GM12891 (cell line): ENCODE measurements at regions not wholly inside any gene's neighbourhood (a gene's known extent, or its start where the extent isn't known, plus 50 kb on each side); places are given as distances from the start of the nearest gene placed in this dataset.

ENCODE experiments used
- DNase-seq: peaks from one replicate; pipeline ENCODE4 v3.0.0; 2011; ENCODE audit warnings: low spot score; ENCODE audit not compliant: insufficient read length
- FAIRE-seq: peaks from 2 replicates; lab custom pipeline; 2011; peaks lifted over from hg19 to GRCh38; lab: Jason Lieb, UNC
- PAX5 ChIP-seq: IDR thresholded peaks from 2 replicates; pipeline ENCODE4 v1.6.1; 2011; ENCODE audit warnings: low read length, moderate library complexity, mild to moderate bottlenecking; ENCODE audit not compliant: insufficient read depth, severe bottlenecking
- POLR2A ChIP-seq: IDR thresholded peaks from 2 replicates; pipeline ENCODE4 v1.6.1; 2011; ENCODE audit warnings: low read depth, low read length, control low read depth
- POLR2AphosphoS5 ChIP-seq: IDR thresholded peaks from 2 replicates; pipeline ENCODE4 v1.6.1; 2011; ENCODE audit warnings: low read depth, low read length, control low read depth
- POU2F2 ChIP-seq: IDR thresholded peaks from 2 replicates; pipeline ENCODE4 v1.6.1; 2011; ENCODE audit warnings: low read depth, mild to moderate bottlenecking, control low read depth, low read length, moderate library complexity
- SPI1 ChIP-seq: IDR thresholded peaks from 2 replicates; pipeline ENCODE4 v1.6.1; 2011; ENCODE audit warnings: low read depth, low read length, control low read depth
- TAF1 ChIP-seq: IDR thresholded peaks from 2 replicates; pipeline ENCODE4 v1.6.1; 2011; ENCODE audit warnings: low read depth, low read length, control low read depth

DNA sequence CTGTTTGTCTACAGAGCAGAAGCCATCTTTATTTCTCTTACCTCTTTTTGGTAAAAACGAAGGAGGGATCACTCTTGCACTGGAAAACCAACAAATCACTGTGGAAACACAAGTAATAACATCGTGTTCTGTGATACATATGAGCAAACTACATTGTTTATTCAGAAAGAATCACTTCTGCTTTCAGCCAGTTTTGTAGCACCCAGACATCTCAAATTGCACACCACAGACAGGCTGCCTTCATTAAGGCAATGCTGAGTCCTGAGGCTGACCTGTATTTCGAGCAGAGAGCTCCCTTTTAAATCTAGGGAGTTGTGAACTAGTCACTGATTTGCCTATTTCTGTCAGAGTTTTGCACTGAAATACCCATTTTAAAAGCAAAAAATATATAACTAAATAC, 1003.2 kb upstream of the FAM98A start:
- FAIRE-seq (no peak), DNase-seq (no peak)
- peak; percentile 50; the same call in 1 of the 2 replicates for TF ChIP-seq SPI1
- TF ChIP-seq POLR2AphosphoS5 = no peak

GRCh38 chr2:34601561-34601960, 1002.5 kb upstream of the FAM98A start:
- TF ChIP-seq POLR2A (no peak), TAF1 (no peak), SPI1 (no peak), POLR2AphosphoS5 (no peak), PAX5 (no peak), POU2F2 (no peak)
- DNase-seq (no peak), FAIRE-seq (no peak)

GRCh38 chr2:34578641-34579040, 979.5 kb upstream of the FAM98A start:
- DNase-seq (no peak), FAIRE-seq (no peak)
- TF ChIP-seq POLR2AphosphoS5 (no peak), POLR2A (no peak), POU2F2 (no peak), TAF1 (no peak), SPI1 (no peak), PAX5 (no peak)

GRCh38 chr2:34570266-34570872, 971.3 kb upstream of the FAM98A start:
- FAIRE-seq = no peak
- no peak for DNase-seq
- no peak for TF ChIP-seq TAF1
- TF ChIP-seq POLR2A = no peak
- TF ChIP-seq SPI1 = no peak
- TF ChIP-seq POLR2AphosphoS5 = no peak
- no peak for TF ChIP-seq POU2F2
- TF ChIP-seq PAX5 = no peak

- DNase-seq (no peak), FAIRE-seq (no peak)
- TF ChIP-seq POU2F2 (no peak), TAF1 (no peak), POLR2AphosphoS5 (no peak), POLR2A (no peak), PAX5 (no peak), SPI1 (no peak)
These were observed 968.0 kb upstream of the FAM98A start for GRCh38 chr2:34567128-34567527.

DNA sequence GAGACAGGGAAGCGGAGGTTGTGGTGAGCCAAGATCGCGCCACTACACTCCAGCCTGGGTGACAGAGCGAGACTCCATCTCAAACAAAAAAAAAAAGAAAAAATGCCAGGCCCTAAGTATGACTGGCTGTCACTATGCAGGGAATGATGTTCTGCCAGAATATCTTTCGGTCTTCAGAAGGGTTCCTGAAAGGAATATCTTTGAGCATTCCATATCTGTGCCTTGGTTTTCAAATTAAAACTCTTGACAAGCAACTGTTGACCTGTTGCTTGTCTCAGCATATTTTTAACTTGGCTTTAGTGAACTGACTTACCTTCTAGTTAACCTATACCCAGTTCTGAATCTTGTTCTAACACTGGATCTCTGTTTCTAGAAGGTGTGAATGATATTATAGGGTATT, 953.2 kb upstream of the FAM98A start:
- FAIRE-seq = no peak
- no peak for DNase-seq
- TF ChIP-seq POLR2AphosphoS5 (no peak), POU2F2 (no peak), PAX5 (no peak), TAF1 (no peak), SPI1 (no peak)

DNA sequence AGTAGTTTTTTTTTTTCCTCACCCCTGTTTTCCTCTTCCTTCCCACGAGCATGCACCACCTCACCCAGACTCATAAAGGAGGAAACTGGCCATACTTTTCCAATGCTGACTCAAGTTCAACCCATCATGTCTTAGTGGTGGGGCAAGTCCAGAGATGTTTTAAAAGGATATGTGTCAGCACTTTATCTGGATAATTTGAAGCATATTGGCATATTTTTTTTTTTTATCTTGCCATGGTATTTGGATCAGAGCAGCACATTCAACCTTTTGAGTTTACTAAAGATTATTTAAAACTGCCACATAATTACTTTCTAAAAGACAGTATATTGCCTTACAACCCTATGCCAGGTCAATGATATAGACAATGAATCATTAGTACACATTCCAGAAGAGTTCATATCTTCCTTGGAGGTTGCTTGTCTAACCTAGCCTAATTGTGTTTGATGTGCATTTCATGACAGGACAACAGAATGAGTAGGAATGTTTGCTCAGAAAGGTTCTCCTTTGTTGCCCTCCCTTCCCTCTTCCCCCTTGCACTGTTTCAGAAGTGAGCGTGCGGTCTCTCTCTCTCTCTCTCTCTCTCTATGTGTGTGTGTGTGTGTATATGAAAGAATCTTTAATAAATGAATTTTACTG, 950.7 kb upstream of the FAM98A start:
- no peak for FAIRE-seq

DNA sequence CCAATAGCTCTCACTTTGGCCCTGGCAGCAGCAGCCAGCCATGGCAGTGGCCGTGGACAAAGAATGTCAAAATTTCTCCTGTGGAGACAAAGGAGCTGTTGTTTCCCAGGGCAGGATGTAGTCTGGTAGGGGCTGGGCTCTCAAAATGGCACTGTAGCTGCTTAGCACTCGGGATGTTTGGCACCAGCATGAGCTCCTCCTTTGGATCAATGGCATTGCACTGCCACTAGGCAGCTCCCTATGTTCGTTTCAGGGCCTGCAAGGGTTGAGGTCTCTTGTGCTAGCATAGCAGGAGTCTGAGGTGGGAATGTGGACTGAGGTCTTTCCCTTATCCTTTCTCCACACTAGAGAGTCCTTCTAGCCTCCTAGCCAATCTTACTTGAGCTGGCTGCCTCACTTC, 948.8 kb upstream of the FAM98A start:
- DNase-seq (no peak), FAIRE-seq (no peak)
- TF ChIP-seq TAF1 = no peak
- TF ChIP-seq POU2F2 = no peak
- TF ChIP-seq PAX5 = no peak
- TF ChIP-seq SPI1 = no peak
- no peak for TF ChIP-seq POLR2A

More for the DNA sequence above, 950.7 kb upstream of the FAM98A start:
- TF ChIP-seq TAF1 (no peak), POU2F2 (no peak), POLR2AphosphoS5 (no peak), SPI1 (no peak)
- no peak for DNase-seq

GRCh38 chr2:34547340-34547739, 948.2 kb upstream of the FAM98A start:
- FAIRE-seq (no peak), DNase-seq (no peak)
- no peak for TF ChIP-seq POLR2AphosphoS5
- no peak for TF ChIP-seq PAX5
- no peak for TF ChIP-seq POLR2A
- no peak for TF ChIP-seq SPI1
- no peak for TF ChIP-seq POU2F2
- TF ChIP-seq TAF1 = no peak

DNA sequence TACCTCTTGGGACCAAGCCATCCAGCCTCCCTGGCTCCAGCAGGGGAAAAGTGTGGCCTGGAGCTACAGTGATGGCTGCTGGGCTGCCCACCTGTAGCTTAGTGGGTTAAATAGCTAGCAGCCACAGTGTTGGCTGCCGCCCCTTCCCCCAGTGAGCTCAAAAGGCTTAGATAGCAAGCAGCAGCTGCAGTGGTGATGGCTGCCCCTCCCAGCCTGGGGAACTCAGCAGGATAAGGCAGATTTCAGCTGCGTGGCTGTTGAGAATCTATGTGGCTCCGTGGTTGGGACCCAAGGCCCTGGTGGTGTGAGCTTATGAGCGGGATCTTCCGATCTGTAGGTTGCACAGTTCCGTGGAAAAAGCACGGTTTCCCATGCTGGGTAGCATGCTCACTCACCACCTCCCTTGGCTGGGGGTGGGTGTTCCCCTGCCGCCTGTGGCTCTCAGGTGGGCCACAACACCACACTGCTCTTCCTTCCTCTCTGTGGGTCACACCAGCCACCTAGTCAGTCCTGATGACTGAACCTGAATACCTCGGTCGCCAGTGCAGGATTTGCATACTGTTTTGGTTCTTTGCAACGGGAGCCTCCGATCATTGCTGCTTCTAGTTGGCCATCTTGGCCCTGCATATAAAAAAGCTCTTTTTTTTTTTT, 946.5 kb upstream of the FAM98A start:
- TF ChIP-seq TAF1 (no peak), POLR2AphosphoS5 (no peak), SPI1 (no peak), PAX5 (no peak), POLR2A (no peak), POU2F2 (no peak)
- no peak for DNase-seq
- FAIRE-seq = no peak
